ENCODE measurements at regions not wholly inside any gene's neighbourhood (a gene's known extent, or its start where the extent isn't known, plus 50 kb on each side); places are given as distances from the start of the nearest gene placed in this dataset.
"Not testable (repeated sequence)": the region's sequence is repeated elsewhere in the genome, so short reads cannot be mapped to it uniquely, and the experiment has no call there.

GRCh38 chr9:108762348-108763055 lies 93.3 kb downstream of the ACTL7B start:
- DNase-seq = no peak

GRCh38 chr9:108761655-108762347 lies 94.0 kb downstream of the ACTL7B start:
- DNase-seq = peak; percentile 68

DNA sequence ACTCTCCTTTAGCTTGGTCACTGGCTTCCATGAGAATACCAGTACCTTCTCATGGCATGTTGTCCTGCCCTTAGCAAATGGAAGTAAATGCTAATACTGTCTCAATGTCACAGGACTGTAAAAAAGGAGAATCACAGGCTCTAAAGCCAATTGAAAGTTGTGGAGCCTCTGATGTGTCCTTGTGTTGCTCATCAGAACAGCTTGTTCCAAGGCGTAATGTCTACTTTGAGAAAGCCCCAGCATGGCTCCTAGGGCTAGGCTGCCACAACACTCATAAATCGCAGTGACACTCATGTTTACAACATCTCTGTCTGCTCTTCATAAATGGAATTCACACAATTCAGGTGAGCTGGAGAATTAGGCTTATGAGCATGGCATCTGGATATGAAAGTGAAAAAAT lies 94.9 kb downstream of the ACTL7B start:
- DNase-seq = no peak

- no peak for DNase-seq
Observed at GRCh38 chr9:108759835-108760234, 96.0 kb downstream of the ACTL7B start.

GRCh38 chr9:108759399-108759798 lies 96.4 kb downstream of the ACTL7B start:
- DNase-seq = no peak

DNA sequence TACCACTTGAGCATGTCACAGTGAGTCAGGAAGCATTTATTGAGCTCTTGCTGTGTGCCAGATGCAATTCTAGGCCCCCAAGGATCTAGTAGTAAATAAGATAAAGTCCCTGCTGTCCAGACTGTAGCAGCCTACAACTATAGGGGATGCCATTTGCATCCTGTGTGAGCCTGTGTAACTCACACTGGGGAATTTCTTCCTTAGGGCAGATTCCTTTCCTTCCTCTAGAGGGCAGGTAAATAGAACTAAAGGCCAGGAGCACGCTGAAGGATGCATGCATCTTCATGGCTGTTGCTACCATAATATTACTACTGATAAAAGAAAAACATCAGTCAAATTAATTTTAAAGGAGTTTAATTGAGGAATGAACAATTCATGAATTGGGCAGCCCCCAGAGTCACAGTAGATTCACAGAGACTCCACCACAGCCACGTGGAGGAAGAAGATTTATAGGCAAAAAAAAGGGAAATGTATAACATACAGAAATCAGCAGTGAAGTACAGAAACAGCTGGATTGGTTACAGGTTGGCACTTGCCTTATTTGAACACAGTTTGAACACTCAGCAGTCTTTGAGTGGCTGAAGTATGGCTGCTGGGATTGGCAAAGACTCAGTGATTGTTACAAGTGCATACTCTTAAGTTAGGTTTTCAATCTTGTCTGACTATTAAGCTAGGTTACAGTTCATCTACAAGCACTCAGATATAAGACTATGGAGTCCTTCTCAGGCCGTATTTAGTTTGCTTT lies 98.9 kb downstream of the ACTL7B start:
- no peak for DNase-seq

- no peak for DNase-seq
Observed at GRCh38 chr9:108755979-108756378, 99.8 kb downstream of the ACTL7B start.

DNA sequence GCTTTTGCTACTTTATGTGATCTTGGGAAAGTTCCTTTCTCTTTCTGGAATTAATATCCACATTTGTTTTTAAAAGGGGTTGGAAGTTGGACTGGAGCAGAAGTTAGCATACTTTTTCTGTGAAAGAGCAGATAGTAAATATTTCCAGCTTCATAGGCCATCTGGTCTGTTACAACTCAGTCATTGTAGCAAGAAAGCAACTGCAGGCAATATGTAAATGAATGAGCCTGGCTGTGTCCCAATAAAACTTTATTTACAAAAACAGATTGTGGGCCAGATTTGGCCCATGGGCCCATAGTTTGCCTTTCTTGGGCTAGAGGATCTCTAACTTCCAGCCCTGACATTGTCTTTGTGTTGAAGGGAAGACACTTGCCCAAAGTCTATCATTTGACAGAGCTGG lies 104.4 kb downstream of the ACTL7B start:
- no peak for DNase-seq

DNA sequence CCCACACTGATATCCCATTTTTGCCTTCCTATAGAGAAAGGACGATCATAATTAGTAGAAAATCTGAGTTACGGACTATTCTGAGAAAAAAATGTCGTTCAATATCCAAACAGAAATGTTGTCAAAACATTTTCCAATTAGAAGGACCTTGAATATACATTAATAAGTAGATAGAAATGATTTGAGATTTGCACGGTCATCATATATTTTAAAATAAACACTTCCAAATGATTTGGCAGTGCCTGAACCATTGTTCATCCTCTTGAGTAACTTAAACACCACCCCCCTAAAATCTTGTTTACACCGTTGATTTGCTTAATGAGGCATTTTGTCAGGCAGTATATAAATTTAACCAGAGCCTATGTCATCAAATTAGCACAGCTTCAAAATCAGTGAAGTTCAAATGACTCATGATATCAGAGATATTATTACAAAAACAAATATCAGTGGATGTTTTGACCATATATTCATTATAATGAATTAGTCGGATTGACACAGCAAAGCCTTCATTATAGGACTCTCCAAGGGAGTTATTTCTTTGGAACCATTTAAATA lies 105.0 kb downstream of the ACTL7B start:
- no peak for DNase-seq

- no peak for DNase-seq
Observed at GRCh38 chr9:108748776-108749175, 107.0 kb downstream of the ACTL7B start.

DNA sequence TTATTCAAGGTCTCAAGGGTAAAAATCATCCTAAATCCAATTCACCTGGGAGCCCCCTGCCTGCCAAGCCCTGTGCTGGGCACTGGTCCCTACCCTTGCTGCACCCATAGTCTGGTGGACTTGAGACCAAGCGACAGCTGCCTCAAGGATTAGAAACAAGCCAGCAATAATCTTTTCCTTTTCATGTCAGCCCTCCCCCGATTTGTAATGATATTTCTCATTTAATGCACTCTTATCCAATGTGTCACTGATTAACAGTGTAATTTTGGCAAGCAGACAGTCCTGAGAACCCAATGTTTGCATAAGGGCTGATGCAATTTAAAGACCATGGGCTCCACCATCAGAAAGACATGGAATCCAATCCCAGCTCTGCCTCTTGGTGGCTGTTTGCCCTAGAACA lies 108.9 kb downstream of the ACTL7B start:
- no peak for DNase-seq

DNA sequence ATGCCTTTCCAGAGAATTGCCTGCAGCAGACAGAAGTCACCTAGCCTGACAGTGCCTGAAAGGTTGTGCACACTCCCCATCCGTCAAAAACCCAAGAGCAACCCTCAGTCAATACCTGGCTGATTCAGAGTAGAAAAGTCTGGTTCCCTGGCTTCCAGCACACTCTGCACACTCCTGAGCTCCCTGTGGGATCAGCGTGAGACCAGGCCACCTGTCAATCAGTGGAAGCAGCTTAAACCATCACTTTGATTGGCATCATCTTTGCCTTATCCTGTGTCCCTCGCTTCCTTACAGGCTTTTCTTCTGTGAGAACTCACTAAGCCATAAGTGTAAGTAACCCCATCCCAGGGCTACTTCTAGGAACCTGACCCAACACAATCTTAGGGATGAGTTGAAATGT lies 109.8 kb downstream of the ACTL7B start:
- no peak for DNase-seq

- no peak for DNase-seq
Observed at GRCh38 chr9:108744641-108745040, 111.1 kb downstream of the ACTL7B start.

- no peak for DNase-seq
Observed at GRCh38 chr9:108743901-108744371, 111.8 kb downstream of the ACTL7B start.

GRCh38 chr9:108743416-108743815 lies 112.4 kb downstream of the ACTL7B start:
- no peak for DNase-seq

GRCh38 chr9:108742191-108742590 lies 113.6 kb downstream of the ACTL7B start:
- no peak for DNase-seq

DNA sequence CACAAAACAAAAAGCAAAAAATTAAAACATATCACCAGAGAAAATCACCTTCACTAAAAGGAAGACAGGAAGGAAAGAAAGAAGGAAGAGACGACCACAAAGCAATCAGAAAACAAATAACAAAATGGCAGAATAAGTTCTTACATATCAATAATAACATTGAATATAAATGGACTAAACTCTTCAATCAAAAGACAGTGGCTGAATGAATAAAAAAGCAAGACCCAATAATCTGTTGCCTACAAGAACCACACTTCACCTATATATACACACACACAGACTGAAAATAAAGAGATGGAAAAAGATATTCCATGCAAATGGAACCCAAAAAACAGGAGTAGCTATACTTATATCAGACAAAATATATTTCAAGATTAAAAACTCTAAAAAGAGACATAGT lies 124.5 kb downstream of the ACTL7B start:
- DNase-seq = not testable (repeated sequence)

DNA sequence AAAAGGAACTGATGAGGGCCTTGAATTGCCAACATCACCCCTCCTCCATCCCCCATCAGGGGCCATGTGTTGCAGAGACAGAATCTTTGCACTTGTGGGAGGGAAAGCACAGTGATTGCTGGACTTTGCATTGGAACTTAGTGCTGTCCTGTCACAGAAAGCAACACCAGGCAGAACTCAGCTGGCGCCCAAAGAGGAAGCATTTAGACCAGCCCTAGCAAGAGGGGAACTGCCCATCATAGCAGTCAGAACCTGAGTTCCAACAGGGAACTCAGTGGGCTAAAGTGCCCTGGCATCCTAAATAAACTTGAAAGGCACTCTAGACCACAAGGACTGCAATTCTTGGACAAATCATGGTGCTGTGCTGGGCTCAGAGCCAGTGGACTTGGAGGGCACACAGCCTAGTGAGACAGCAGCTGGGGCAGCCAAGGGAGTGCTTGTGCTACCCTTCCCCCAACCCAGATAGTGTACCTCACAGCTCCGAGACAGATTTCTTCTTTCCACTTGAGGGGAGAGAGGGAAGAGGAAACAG lies 128.1 kb downstream of the ACTL7B start:
- no peak for DNase-seq

GRCh38 chr9:108724652-108725051 lies 131.1 kb downstream of the ACTL7B start:
- DNase-seq = no peak

DNA sequence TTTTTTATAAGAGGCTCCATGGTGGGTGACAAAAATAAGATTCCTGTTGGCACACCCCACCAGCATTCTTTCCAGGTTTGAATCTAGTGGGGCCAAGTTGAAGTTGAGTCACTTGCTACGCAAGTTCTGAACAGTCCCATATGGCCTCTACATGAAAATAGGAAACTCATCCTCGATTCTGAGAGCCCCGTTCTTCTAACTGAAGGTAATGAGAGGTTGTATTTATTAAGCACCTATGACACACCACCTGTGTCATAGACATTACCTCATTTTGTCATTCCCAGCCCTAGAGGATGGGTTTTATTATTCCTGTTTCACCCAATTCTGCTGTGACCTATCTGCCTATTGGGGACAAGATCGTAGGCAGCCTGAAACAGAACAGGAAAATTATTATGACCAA lies 131.7 kb downstream of the ACTL7B start:
- no peak for DNase-seq

DNA sequence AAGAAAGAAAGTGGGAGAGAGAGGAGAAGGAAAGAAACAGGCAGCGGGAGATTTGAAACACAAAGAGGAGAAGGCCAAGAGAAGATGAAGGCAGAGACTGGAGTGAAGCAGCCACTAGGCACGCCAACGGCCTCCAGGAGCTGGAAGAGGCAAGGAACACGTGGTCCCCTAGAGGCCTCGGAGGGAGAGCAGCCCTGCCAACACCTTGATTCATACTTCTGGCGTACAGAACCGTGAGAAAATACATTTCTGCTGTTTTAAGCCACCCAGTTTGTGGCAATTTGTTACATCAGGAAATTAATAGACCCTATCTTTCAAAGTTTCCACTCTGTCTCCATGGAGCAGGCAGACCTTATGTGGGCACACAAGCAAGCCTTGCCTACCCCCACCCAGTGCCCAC lies 133.4 kb downstream of the ACTL7B start:
- no peak for DNase-seq

- no peak for DNase-seq
Observed at GRCh38 chr9:108720191-108720642, 135.6 kb downstream of the ACTL7B start.

DNA sequence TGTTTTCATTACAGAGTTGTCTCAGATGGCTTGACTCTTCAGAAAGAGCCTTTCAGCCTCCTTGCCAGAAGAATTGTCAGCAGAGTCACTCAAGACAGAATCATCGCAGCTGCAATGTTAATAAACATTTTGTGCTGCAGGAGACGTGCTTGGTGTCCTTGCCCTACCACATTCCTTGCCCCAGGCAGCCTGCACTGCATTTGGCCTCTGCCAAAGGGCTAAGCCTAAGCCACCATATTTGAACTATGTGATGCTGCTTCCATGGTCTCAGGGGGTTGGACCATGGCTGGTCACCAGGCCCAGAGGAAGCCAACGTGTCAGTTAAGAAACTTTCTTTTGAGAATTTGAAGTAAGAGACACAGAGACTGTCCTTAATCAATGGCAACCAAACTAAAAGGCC lies 145.4 kb downstream of the ACTL7B start:
- DNase-seq = no peak

All from dermis blood vessel endothelial cell (primary cell).